Endodermal cell (in vitro differentiated cells): ENCODE measurements at regions not wholly inside any gene's neighbourhood (a gene's known extent, or its start where the extent isn't known, plus 50 kb on each side); places are given as distances from the start of the nearest gene placed in this dataset.
"Not testable (repeated sequence)": the region's sequence is repeated elsewhere in the genome, so short reads cannot be mapped to it uniquely, and the experiment has no call there.

Experiments
- DNase-seq: peaks from one replicate; pipeline ENCODE4 v3.0.0-alpha.2; 2017
- H3K27ac ChIP-seq: 2 replicates; pipeline ENCODE4 v1.5.1; 2013; ENCODE audit warnings: mild to moderate bottlenecking, low read depth, low read length, moderate library complexity
- H3K27me3 ChIP-seq: 2 replicates; pipeline ENCODE4 v1.6.1; 2013; ENCODE audit warnings: mild to moderate bottlenecking, low read length, moderate library complexity; ENCODE audit not compliant: insufficient read depth, control insufficient read depth, poor library complexity, severe bottlenecking
- H3K36me3 ChIP-seq: 2 replicates; pipeline ENCODE4 v1.7.0; 2013; ENCODE audit warnings: mild to moderate bottlenecking, low read length, moderate library complexity; ENCODE audit not compliant: control insufficient read depth, insufficient read depth
- H3K4me1 ChIP-seq: one replicate; pipeline ENCODE4 v1.7.0; 2013; ENCODE audit warnings: low read length; ENCODE audit not compliant: control insufficient read depth, insufficient read depth
- H3K4me3 ChIP-seq: 2 replicates; pipeline ENCODE4 v1.5.1; 2013; ENCODE audit warnings: mild to moderate bottlenecking, low read length, moderate library complexity
- H3K9ac ChIP-seq: 2 replicates; pipeline ENCODE4 v1.6.1; 2013; ENCODE audit warnings: mild to moderate bottlenecking, low read length, moderate library complexity; ENCODE audit not compliant: poor library complexity, severe bottlenecking; ENCODE audit errors: extremely low read depth
- H3K9me3 ChIP-seq: 2 replicates; pipeline ENCODE4 v1.6.1; 2013; ENCODE audit warnings: mild to moderate bottlenecking, low read length, moderate library complexity; ENCODE audit not compliant: control insufficient read depth
- H3K27ac Mint-ChIP-seq: 2 replicates; pipeline ENCODE4 v1.8.0; 2020; ENCODE audit warnings: mixed read lengths
- H3K27me3 Mint-ChIP-seq: 2 replicates; pipeline ENCODE4 v1.8.0; 2021; ENCODE audit warnings: mild to moderate bottlenecking, mixed read lengths; ENCODE audit not compliant: insufficient read depth
- H3K36me3 Mint-ChIP-seq: 2 replicates; pipeline ENCODE4 v1.8.0; 2020; ENCODE audit warnings: low read depth, mixed read lengths
- H3K4me1 Mint-ChIP-seq: 2 replicates; pipeline ENCODE4 v1.8.0; 2020; ENCODE audit warnings: mixed read lengths
- H3K4me3 Mint-ChIP-seq: 2 replicates; pipeline ENCODE4 v1.8.0; 2020; ENCODE audit warnings: mild to moderate bottlenecking, moderate library complexity, mixed read lengths
- H3K9me3 Mint-ChIP-seq: 2 replicates; pipeline ENCODE4 v1.8.0; 2020; ENCODE audit warnings: mild to moderate bottlenecking, mixed read lengths
- CTCF ChIP-seq: fragments of 200-600 bp; sonication (generic); conservative IDR thresholded peaks from 2 replicates; pipeline ENCODE4 v1.5.0; 2021; ENCODE audit warnings: antibody characterized with exemption, mild to moderate bottlenecking
- WGBS, 2 experiments: methylation state at CpG; one replicate each; pipeline versions ENCODE4 v1.1.5 to v1.1.7; 2013; ENCODE audit warnings: missing lambda C conversion rate in 2 of 2, mixed read lengths in 1 of 2; ENCODE audit not compliant: insufficient coverage in 1 of 2, insufficient read length in 1 of 2; 5-methylcytosine and 5-hydroxymethylcytosine counted together

GRCh38 chr7:111644595-111644994 lies 82.3 kb upstream of the IMMP2L start:
- H3K9ac ChIP-seq, H3K4me3 Mint-ChIP-seq, H3K4me1 Mint-ChIP-seq: not testable (repeated sequence)

GRCh38 chr7:111642373-111642772 lies 80.1 kb upstream of the IMMP2L start:
- Histone ChIP-seq H3K27me3 (peaks cover 22% of the 10 kb centered on the region), H3K36me3 (no peaks in the 10 kb centered on the region), H3K9ac (no peak overlapping the region), H3K27ac (no peak overlapping the region), H3K4me3 (no peak overlapping the region), H3K4me1 (no peaks in the 10 kb centered on the region), H3K9me3 (no peaks in the 10 kb centered on the region)
- 90 to 97% methylated on average over 2 to 3 of the region's 3 CpGs for WGBS, 2 experiments
- Mint-ChIP-seq H3K27ac (no peak overlapping the region), H3K4me3 (no peak overlapping the region), H3K36me3 (no peaks in the 10 kb centered on the region), H3K27me3 (peaks cover 66% of the 10 kb centered on the region), H3K4me1 (no peaks in the 10 kb centered on the region), H3K9me3 (peaks cover 34% of the 10 kb centered on the region)
- no peak for DNase-seq
- TF ChIP-seq CTCF = no peak

More at GRCh38 chr7:111644595-111644994, 82.3 kb upstream of the IMMP2L start:
- not testable (repeated sequence) for H3K36me3 Mint-ChIP-seq, H3K36me3 ChIP-seq, H3K4me3 ChIP-seq, H3K27ac ChIP-seq, H3K9me3 ChIP-seq, H3K27ac Mint-ChIP-seq, H3K27me3 ChIP-seq, H3K4me1 ChIP-seq
- TF ChIP-seq CTCF = peak; percentile 58
- Mint-ChIP-seq H3K27me3 (peaks cover 44% of the 10 kb centered on the region), H3K9me3 (peaks cover 37% of the 10 kb centered on the region)
- peak; percentile 73 for DNase-seq
- 82 to 100% methylated on average over 5 to 12 of the region's 14 CpGs for WGBS, 2 experiments

- Mint-ChIP-seq H3K27ac (no peak overlapping the region), H3K9me3 (peaks cover 21% of the 10 kb centered on the region), H3K27me3 (peaks cover 85% of the 10 kb centered on the region), H3K36me3 (no peaks in the 10 kb centered on the region), H3K4me1 (no peaks in the 10 kb centered on the region), H3K4me3 (no peak overlapping the region)
- H3K27ac ChIP-seq = no peak overlapping the region
- H3K4me1 ChIP-seq = no peaks in the 10 kb centered on the region
- no peaks in the 10 kb centered on the region for H3K9me3 ChIP-seq
- DNase-seq = no peak
- H3K27me3 ChIP-seq = peaks cover 41% of the 10 kb centered on the region
- no peaks in the 10 kb centered on the region for H3K36me3 ChIP-seq
- WGBS, 2 experiments = 96 to 100% methylated on average over 2 to 3 of the region's 3 CpGs
- TF ChIP-seq CTCF = no peak
- H3K4me3 ChIP-seq = no peak overlapping the region
- no peak overlapping the region for H3K9ac ChIP-seq
Observed at GRCh38 chr7:111640416-111640815, 78.1 kb upstream of the IMMP2L start.
